ENCODE measurements at regions not wholly inside any gene's neighbourhood (a gene's known extent, or its start where the extent isn't known, plus 50 kb on each side); places are given as distances from the start of the nearest gene placed in this dataset.

- TF ChIP-seq CTCF (conservative IDR thresholded peaks at IDR 0.05; ENCODE audit: low read length) (no peak), EZH2phosphoT487 (IDR thresholded peaks at IDR 0.05; ENCODE audit: borderline replicate concordance, low read depth, low read length) (no peak)
These were observed 135.4 kb downstream of the KIF20B start for GRCh38 chr10:89836840-89837164.

Measured in OCI-LY7 (cell line).